NCI-H1417 (cell line): ENCODE measurements at regions not wholly inside any gene's neighbourhood (a gene's known extent, or its start where the extent isn't known, plus 50 kb on each side); places are given as distances from the start of the nearest gene placed in this dataset.
"Not testable (repeated sequence)": the region's sequence is repeated elsewhere in the genome, so short reads cannot be mapped to it uniquely, and the experiment has no call there.

Experiments used
- DNase-seq, 3 experiments: peaks; one replicate each; lab custom pipeline; 2025; lab: John Stamatoyannopoulos, UW

GRCh38 chrX:113919387-113919786 lies 664.5 kb upstream of the HTR2C start:
- no peak for DNase-seq

- DNase-seq, result no peak
These were observed 677.7 kb upstream of the HTR2C start for GRCh38 chrX:113906168-113906567.

DNA sequence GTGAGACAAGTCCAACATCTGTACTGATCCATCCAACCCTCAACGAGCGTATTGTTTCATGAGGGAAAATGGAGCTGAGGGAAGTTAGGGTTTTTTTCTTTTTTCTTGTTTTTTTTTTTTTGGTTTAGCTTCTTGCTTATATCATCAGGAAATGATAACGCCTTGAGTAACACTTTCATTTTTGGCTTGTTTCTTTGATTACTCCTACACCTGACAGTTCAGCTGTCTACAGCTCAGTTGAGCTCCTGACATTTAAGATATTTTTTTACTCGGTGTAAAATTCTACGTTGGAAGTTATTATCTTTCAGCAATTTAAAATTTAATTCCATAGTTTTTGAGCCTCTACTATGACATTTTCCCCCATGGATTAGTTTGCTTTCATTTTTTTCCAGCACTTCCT lies 691.0 kb upstream of the HTR2C start:
- DNase-seq, result no peak

- DNase-seq, result no peak
These were observed 691.5 kb upstream of the HTR2C start for GRCh38 chrX:113892401-113892800.

DNA sequence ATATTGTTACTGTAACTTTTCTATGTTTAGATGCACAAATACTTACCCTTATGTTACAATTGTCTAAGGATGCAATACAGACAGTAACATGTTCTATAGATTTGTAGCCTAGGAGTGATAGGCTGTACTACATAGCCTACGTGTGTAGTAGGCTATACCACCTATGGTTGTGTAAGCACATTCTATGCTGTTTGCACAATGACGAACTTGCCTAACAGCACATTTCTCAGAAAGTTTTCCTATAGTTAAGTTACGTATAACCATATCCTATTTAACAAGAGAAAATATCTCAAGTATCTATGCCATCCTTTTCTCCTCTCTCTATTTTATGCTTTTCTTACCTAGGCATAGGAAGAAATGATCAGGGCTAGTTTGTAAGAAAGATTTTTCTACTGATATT lies 710.8 kb upstream of the HTR2C start:
- DNase-seq, result no peak

GRCh38 chrX:113868711-113869110 lies 715.2 kb upstream of the HTR2C start:
- DNase-seq, result no peak

GRCh38 chrX:113868177-113868576 lies 715.7 kb upstream of the HTR2C start:
- DNase-seq, result no peak

DNA sequence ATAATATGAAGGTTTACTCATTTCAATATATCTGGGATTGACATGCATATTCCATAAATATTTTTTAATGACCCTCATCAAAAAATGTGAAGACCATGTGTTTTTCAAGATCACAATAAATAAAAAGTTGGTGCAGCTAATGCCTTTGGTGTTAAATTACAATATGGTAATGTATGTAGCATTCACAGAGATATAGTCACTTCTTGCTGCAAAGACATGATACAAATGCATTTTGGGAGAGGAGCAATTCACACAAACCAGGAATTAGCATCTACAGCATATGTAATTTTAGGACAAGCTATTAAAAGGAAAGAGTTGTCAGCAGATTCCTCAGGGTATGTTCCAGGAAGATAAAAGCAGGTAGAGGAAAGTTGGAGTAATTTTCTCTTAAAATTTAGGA lies 734.5 kb upstream of the HTR2C start:
- DNase-seq, result no peak

GRCh38 chrX:113833096-113834055 lies 750.5 kb upstream of the HTR2C start:
- DNase-seq, result no peak

- DNase-seq, result no peak
These were observed 755.4 kb upstream of the HTR2C start for GRCh38 chrX:113828470-113828869.

- no peak for DNase-seq
These were observed 765.5 kb upstream of the HTR2C start for GRCh38 chrX:113818346-113818745.

GRCh38 chrX:113804819-113805218 lies 779.1 kb upstream of the HTR2C start:
- no peak for DNase-seq

DNA sequence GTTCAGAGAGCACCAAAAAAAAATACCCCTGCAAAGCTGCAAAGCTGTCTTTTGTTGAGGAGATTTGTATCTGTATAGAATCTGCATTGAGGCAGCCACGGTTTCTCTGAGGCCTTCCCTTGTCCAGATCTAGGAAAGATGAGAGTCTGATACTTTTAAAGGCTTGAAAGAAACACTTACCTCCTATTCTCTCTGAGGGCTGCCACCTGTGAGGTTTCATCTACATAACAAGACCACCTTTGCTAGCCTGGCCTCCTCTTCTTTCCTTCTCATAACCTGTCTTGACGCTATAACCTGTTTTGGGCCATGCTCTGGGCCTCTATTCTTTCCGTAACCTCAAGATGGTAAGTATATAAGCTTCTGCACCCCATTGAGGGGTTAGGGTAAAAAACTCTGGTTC lies 779.6 kb upstream of the HTR2C start:
- DNase-seq, result no peak

DNA sequence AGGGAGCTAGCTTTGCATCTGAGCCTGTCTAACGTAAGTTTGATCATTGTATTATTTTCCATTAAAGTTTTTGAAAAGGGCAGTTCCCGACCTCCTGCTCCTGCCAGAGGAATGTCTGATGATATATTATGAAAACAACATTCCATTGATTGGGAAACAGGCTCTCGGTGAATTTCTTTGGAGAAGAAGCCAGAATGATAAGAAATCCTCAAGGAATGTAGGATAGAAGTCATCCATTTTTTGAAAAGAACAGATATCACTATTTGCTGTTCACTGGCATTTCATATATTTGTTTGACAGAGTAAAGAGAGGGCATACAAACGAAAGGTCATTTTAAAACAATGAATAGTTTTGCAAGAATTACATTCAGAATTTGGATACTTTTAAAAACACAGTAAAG lies 781.0 kb upstream of the HTR2C start:
- no peak for DNase-seq

- no peak for DNase-seq
These were observed 782.9 kb upstream of the HTR2C start for GRCh38 chrX:113800955-113801354.

DNA sequence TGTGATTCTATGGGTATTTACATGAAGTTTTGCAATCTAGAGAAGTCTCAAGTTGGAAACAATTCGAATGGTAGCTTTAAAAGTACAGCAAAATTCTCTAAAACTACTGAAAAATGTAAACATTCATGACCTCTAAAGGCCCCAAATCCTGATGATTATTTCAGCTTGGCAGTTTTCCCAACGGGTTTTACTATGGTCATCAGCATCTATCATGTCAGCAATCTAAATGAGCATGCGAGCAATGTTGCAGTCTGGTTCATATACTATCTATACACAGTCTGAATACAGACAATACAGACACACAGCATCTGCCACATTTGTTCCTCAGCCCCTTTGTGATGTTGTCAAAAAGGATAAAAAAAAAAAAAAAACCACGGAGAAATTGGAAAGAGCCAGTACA lies 790.3 kb upstream of the HTR2C start:
- DNase-seq, result no peak

GRCh38 chrX:113790987-113791386 lies 792.9 kb upstream of the HTR2C start:
- DNase-seq, result no peak

GRCh38 chrX:113784754-113785153 lies 799.1 kb upstream of the HTR2C start:
- not testable (repeated sequence) for DNase-seq

DNA sequence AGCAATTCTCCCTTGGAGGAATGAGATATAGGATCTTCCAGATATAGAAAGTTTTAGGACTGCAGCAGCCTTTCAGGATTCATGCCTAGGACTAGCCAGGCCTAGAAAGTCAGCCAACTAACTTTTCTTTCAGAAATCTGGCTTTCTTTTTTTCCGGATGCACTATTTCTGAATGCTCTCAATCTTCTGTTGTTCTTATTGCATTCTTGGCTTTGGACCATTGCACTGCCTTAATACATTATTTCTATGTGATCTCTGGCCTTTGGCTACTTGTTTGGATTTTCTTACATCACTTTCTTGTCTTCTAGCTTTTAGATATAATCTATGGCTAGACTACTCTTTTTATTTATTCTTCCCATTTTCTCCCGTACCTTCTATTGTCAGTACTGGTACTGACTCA lies 813.1 kb upstream of the HTR2C start:
- no peak for DNase-seq

DNA sequence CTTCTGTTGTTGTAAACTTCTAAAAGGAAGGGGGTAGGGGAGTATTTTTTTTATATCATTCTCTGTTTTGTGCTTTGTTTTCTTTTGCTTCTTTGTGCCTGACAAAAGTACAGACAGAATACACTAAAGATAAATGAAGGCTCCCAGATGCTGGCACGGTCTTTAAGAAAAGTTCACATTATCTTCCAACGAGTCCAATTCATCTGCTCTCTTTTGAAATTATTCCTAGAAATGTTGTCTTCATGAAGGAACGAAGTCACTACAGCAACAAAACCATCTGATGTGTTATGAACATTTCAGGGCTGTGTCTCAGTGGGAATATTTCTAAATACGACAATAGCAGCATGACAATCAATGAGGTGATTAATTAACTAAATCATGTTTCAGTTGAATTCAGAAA lies 813.8 kb upstream of the HTR2C start:
- DNase-seq, result no peak

DNA sequence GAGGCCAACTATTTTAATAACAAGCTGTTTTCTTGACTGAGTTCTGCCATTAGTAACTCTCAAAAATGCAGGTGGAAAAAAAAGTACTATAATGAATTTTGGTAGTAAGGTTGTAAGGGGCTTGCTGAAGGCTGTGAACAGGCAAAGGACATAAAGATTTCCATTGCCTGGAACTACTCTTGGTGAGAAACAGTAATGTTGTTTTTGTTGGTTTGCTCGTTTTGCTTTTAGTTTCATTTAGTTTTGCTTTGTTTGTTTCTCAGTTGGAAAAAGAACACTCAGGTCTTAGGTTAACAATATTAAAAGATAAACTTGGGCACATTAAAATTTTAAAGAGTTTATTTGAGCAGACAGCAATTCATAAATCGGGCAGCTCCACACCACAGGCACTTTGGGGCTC lies 824.5 kb upstream of the HTR2C start:
- DNase-seq, result no peak

- DNase-seq, result no peak
These were observed 836.5 kb upstream of the HTR2C start for GRCh38 chrX:113747274-113747973.

DNA sequence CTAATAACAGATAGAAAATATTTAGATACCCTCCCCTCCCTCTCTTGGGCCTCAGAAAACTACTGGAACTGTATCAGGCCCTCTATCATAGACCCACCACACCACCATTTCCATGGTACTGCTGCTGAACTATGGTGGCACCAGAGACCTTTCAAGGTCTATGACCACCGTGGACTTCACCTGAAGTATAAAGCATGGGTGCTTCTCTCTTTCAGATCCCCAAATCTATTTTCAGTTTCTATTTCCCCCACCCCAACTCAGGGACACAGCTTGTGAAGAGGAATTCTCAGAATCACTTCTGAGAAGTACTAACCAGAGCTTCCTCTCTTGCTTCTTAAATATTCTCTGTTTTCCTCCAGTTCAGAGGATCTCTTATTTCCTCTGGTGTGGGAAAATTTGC lies 840.8 kb upstream of the HTR2C start:
- DNase-seq, result no peak
